HepG2 (cell line): ENCODE measurements at regions not wholly inside any gene's neighbourhood (a gene's known extent, or its start where the extent isn't known, plus 50 kb on each side); places are given as distances from the start of the nearest gene placed in this dataset.

Experiments
- ATAC-seq: fragments of 200-7000 bp; cut with Tn5 transposase; 3 replicates; pipeline ENCODE4 v1.9.1; 2020; ENCODE audit warnings: mild to moderate bottlenecking, moderate library complexity
- BruUV-seq: library from RNA; stranded (reverse); fragments of 400-500 nt; replicated peaks from 2 replicates; lab custom pipeline; 2021; lab: Mats Ljungman, UMichigan
- CTCF ChIA-PET: fragments of 300-600 bp; formaldehyde crosslinking; extraction: SDS; loops from one replicate; lab custom pipeline; 2021; ENCODE audit warnings: low total read pairs, inconsistent platforms, low intra/inter-chr PET ratio; lab: Yijun Ruan, JAX
- POLR2A ChIA-PET: fragments of 350-600 bp; sonication (Branson Sonifier 250); formaldehyde crosslinking; loops from one replicate; lab custom pipeline; 2020; ENCODE audit warnings: antibody characterized with exemption, inconsistent platforms; lab: Yijun Ruan, JAX
- DNase-seq: peaks from one replicate; pipeline ENCODE4 v3.0.0-alpha.2; 2015; ENCODE audit warnings: low spot score
- FAIRE-seq: peaks from 3 replicates; lab custom pipeline; 2011; peaks lifted over from hg19 to GRCh38; lab: Jason Lieb, UNC
- H2AFZ ChIP-seq: one replicate; pipeline ENCODE4 v1.6.1; 2011; ENCODE audit warnings: low read length, inconsistent platforms
- H3K27ac ChIP-seq: fragments of 300-600 bp; 3 replicates; pipeline ENCODE4 v1.8.0; 2011; ENCODE audit warnings: mixed run types, mild to moderate bottlenecking, mixed read lengths, low read length, inconsistent platforms; ENCODE audit not compliant: insufficient read depth; ENCODE audit errors: extremely low read length
- H3K27me3 ChIP-seq, 2 experiments: fragments of 200-600 bp in 1 of 2; 2 replicates in 1 of 2; 3 replicates in 1 of 2; pipeline versions ENCODE4 v1.6.0 to v1.8.0; 2011; ENCODE audit warnings: low read length in 2 of 2, mild to moderate bottlenecking in 2 of 2, moderate library complexity in 2 of 2, inconsistent platforms in 1 of 2; ENCODE audit not compliant: insufficient read depth in 2 of 2, control insufficient read depth in 1 of 2
- H3K36me3 ChIP-seq, 2 experiments: fragments of 200-600 bp in 1 of 2; replicated peaks in 1 of 2; 2 replicates in 1 of 2; 3 replicates in 1 of 2; pipeline versions ENCODE4 v1.5.1 to v1.8.0; 2011; ENCODE audit warnings: low read length in 2 of 2, inconsistent platforms in 1 of 2; ENCODE audit not compliant: insufficient read depth in 2 of 2, control insufficient read depth in 1 of 2
- H3K4me1 ChIP-seq: 2 replicates; pipeline ENCODE4 v1.5.1; 2012; ENCODE audit warnings: low read length, inconsistent platforms; ENCODE audit not compliant: insufficient read depth
- H3K4me2 ChIP-seq: 2 replicates; pipeline ENCODE4 v1.6.0; 2011; ENCODE audit warnings: low read depth, low read length, inconsistent platforms
- H3K4me3 ChIP-seq, 3 experiments: fragments of 200-600 bp in 1 of 3; sonication (generic), shearing (Covaris generic) in 1 of 3; replicated peaks in 1 of 3; 2 replicates each; pipeline ENCODE4 v1.5.1; 2011 to 2016; ENCODE audit warnings: low read length in 3 of 3, inconsistent platforms in 2 of 3, low read depth in 2 of 3, mild to moderate bottlenecking in 2 of 3, control low read depth in 1 of 3, mixed read lengths in 1 of 3; ENCODE audit not compliant: insufficient read depth in 1 of 3
- H3K79me2 ChIP-seq: one replicate; pipeline ENCODE4 v1.6.1; 2011; ENCODE audit warnings: low read length, inconsistent platforms; ENCODE audit not compliant: insufficient read depth
- H3K9ac ChIP-seq: 2 replicates; pipeline ENCODE4 v1.6.0; 2011; ENCODE audit warnings: mild to moderate bottlenecking, low read depth, low read length, inconsistent platforms; ENCODE audit not compliant: insufficient read depth
- H3K9me3 ChIP-seq: 2 replicates; pipeline ENCODE4 v1.5.1; 2012; ENCODE audit warnings: mild to moderate bottlenecking, low read length
- H4K20me1 ChIP-seq: 2 replicates; pipeline ENCODE4 v1.6.0; 2011; ENCODE audit warnings: inconsistent platforms, mild to moderate bottlenecking, low read length, moderate library complexity; ENCODE audit not compliant: insufficient read depth
- ARNTL ChIP-seq: sonication (generic); formaldehyde crosslinking; IDR thresholded peaks from 2 replicates; pipeline ENCODE4 v1.4.0; 2020; ENCODE audit warnings: mild to moderate bottlenecking, missing genetic modification reagents
- KLF11 ChIP-seq: IDR thresholded peaks from 2 replicates; pipeline ENCODE4 v1.6.1; 2016; ENCODE audit warnings: missing compliant biosample characterization
- NFE2L1 ChIP-seq: sonication (generic); formaldehyde crosslinking; IDR thresholded peaks from 2 replicates; pipeline ENCODE4 v1.4.0; 2020; ENCODE audit warnings: missing genetic modification reagents, mild to moderate bottlenecking, borderline replicate concordance
- PHF21A ChIP-seq: sonication (generic); formaldehyde crosslinking; IDR thresholded peaks from 2 replicates; pipeline ENCODE4 v1.5.0; 2020; ENCODE audit warnings: mild to moderate bottlenecking, missing genetic modification reagents
- SPEN ChIP-seq: sonication (generic); formaldehyde crosslinking; IDR thresholded peaks from 2 replicates; pipeline ENCODE4 v1.5.1; 2020; ENCODE audit warnings: low read depth, mild to moderate bottlenecking, missing genetic modification reagents
- ZFP90 ChIP-seq: sonication (generic); formaldehyde crosslinking; IDR thresholded peaks from 2 replicates; pipeline ENCODE4 v1.8.0; 2022; ENCODE audit warnings: missing genetic modification reagents, mild to moderate bottlenecking, inconsistent platforms, borderline replicate concordance
- ZNF230 ChIP-seq: sonication (generic); formaldehyde crosslinking; IDR thresholded peaks from 2 replicates; pipeline ENCODE4 v1.4.0; 2020; ENCODE audit warnings: mild to moderate bottlenecking, missing genetic modification reagents
- ZNF747 ChIP-seq: sonication (generic); formaldehyde crosslinking; IDR thresholded peaks from 2 replicates; pipeline ENCODE4 v1.8.1; 2023; ENCODE audit warnings: missing genetic modification reagents, mild to moderate bottlenecking, borderline replicate concordance
- WGBS: methylation state at CpG from one replicate; pipeline ENCODE4 v1.1.6; 2017; ENCODE audit warnings: low lambda C conversion rate; 5-methylcytosine and 5-hydroxymethylcytosine counted together
- in situ Hi-C: cut with HindIII; loops from 2 replicates; pipeline ENCODE4 v1.10.0; 2017; ENCODE audit warnings: low pct_unique_long_range_greater_than_20kb; ENCODE audit not compliant: extremely low pct_ligation_motif_present
- intact Hi-C: fragments of 100-400 bp; cut with micrococcal nuclease; formaldehyde crosslinking; loops from one replicate; pipeline ENCODE4 v1.10.0; 2022; ENCODE audit not compliant: unreplicated experiment
- TF ChIP-seq, protein P1 (sequence below): sonication (generic); formaldehyde crosslinking; IDR thresholded peaks from 2 replicates; pipeline ENCODE4 v1.4.0; 2020; ENCODE audit warnings: missing genetic modification reagents
- TF ChIP-seq, protein P2 (sequence below): sonication (generic); formaldehyde crosslinking; IDR thresholded peaks from 2 replicates; pipeline ENCODE4 v1.5.0; 2020; ENCODE audit warnings: missing genetic modification reagents
- TF ChIP-seq, protein P3 (sequence below): sonication (generic); formaldehyde crosslinking; IDR thresholded peaks from 2 replicates; pipeline ENCODE4 v1.8.0; 2022; ENCODE audit warnings: missing genetic modification reagents, mild to moderate bottlenecking, borderline replicate concordance
- TF ChIP-seq, protein P4 (sequence below): IDR thresholded peaks from 2 replicates; pipeline ENCODE4 v1.6.1; 2016; ENCODE audit warnings: low read depth, control low read depth

DNA sequence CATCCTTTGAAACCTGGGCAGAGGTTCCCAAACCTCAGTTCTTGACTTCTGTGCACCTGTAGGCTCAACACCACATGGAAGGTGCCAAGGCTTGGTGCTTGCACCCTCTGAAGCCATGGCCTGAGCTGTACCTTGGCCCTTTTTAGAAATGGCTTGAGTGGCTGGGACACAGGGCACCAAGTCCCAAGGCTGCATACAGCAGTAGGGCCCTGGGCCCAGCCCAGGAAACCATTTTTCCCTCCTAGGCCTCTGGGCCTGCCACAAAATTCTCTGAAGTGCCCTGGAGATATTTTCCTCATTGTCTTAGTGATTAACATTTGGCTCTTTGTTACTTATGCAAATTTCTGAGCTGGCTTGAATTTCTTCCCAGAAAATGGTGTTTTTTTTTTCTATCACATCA lies 65.6 kb upstream of the ACTRT2 start:
- ChIA-PET CTCF (no interaction called here), POLR2A (no interaction called here)
- ATAC-seq (no peak), FAIRE-seq (no peak), DNase-seq (no peak)
- no peak for TF ChIP-seq PHF21A (CRISPR knock-in tag)
- TF ChIP-seq, protein P1, sequence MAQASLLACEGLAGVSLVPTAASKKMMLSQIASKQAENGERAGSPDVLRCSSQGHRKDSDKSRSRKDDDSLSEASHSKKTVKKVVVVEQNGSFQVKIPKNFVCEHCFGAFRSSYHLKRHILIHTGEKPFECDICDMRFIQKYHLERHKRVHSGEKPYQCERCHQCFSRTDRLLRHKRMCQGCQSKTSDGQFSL (CRISPR knock-in tag) = no peak
- H4K20me1 ChIP-seq = no peaks in the 10 kb centered on the region
- H3K4me3 ChIP-seq = no peak overlapping the region
- intact Hi-C loops = no loop called here
- H3K27ac ChIP-seq = no peak overlapping the region
- H3K4me1 ChIP-seq = no peaks in the 10 kb centered on the region
- no peak overlapping the region for H3K9ac ChIP-seq
- no peak overlapping the region for H3K4me2 ChIP-seq
- H3K36me3 ChIP-seq = no peaks in the 10 kb centered on the region
- H3K79me2 ChIP-seq = no peaks in the 10 kb centered on the region
- H3K27me3 ChIP-seq = peaks cover 4 to 26% of the 10 kb centered on the region in 2 experiments; a peak in 3 of 5 replicates
- in situ Hi-C loops = no loop called here
- peaks cover 23% of the 10 kb centered on the region for H3K9me3 ChIP-seq
- H2AFZ ChIP-seq = no peak overlapping the region
- BruUV-seq = no TSS peak

DNA sequence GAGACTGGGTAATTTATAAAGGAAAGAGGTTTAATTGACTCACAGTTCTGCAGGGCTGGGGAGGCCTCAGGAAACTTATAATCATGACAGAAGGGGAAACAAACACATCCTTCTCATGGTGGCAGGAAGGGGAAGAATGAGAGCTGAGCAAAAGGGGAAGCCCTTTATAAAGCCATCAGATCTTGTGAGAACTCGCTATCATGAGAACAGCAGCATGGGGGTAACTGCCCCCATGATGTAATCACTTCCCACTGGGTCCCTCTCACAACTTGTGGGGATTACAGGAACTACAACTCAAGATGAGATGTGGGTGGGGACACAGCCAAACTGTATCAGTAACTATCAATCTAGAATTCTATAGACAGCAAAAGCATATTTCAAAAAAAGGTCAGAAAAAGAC lies 64.7 kb upstream of the ACTRT2 start:
- intact Hi-C loops (no loop called here), in situ Hi-C loops (no loop called here)
- no peaks in the 10 kb centered on the region for H3K4me1 ChIP-seq
- H3K27ac ChIP-seq = no peak overlapping the region
- no peak overlapping the region for H3K9ac ChIP-seq
- ChIA-PET CTCF (no interaction called here), POLR2A (no interaction called here)
- no peak overlapping the region for H2AFZ ChIP-seq
- H3K27me3 ChIP-seq = peaks cover 3 to 17% of the 10 kb centered on the region in 2 experiments; a peak in 3 of 5 replicates
- H3K9me3 ChIP-seq = peaks cover 23% of the 10 kb centered on the region
- ATAC-seq (no peak), FAIRE-seq (no peak), DNase-seq (no peak)
- no peaks in the 10 kb centered on the region for H3K36me3 ChIP-seq
- BruUV-seq = no TSS peak
- no peak overlapping the region for H3K4me2 ChIP-seq
- H3K79me2 ChIP-seq = no peaks in the 10 kb centered on the region
- no peaks in the 10 kb centered on the region for H4K20me1 ChIP-seq
- no peak overlapping the region for H3K4me3 ChIP-seq
- 0% methylated on average over 1 of the region's 1 CpG for WGBS
- no peak for TF ChIP-seq KLF11 (CRISPR knock-in tag)
- no peak for TF ChIP-seq ZFP90 (CRISPR knock-in tag)
- TF ChIP-seq SPEN (CRISPR knock-in tag) = no peak
- no peak for TF ChIP-seq ARNTL (CRISPR knock-in tag)
- TF ChIP-seq, protein P2, sequence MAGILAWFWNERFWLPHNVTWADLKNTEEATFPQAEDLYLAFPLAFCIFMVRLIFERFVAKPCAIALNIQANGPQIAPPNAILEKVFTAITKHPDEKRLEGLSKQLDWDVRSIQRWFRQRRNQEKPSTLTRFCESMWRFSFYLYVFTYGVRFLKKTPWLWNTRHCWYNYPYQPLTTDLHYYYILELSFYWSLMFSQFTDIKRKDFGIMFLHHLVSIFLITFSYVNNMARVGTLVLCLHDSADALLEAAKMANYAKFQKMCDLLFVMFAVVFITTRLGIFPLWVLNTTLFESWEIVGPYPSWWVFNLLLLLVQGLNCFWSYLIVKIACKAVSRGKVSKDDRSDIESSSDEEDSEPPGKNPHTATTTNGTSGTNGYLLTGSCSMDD (CRISPR knock-in tag) = no peak
- no peak for TF ChIP-seq NFE2L1
- TF ChIP-seq, protein P3, sequence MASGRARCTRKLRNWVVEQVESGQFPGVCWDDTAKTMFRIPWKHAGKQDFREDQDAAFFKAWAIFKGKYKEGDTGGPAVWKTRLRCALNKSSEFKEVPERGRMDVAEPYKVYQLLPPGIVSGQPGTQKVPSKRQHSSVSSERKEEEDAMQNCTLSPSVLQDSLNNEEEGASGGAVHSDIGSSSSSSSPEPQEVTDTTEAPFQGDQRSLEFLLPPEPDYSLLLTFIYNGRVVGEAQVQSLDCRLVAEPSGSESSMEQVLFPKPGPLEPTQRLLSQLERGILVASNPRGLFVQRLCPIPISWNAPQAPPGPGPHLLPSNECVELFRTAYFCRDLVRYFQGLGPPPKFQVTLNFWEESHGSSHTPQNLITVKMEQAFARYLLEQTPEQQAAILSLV (CRISPR knock-in tag) = no peak
- TF ChIP-seq, protein P4, sequence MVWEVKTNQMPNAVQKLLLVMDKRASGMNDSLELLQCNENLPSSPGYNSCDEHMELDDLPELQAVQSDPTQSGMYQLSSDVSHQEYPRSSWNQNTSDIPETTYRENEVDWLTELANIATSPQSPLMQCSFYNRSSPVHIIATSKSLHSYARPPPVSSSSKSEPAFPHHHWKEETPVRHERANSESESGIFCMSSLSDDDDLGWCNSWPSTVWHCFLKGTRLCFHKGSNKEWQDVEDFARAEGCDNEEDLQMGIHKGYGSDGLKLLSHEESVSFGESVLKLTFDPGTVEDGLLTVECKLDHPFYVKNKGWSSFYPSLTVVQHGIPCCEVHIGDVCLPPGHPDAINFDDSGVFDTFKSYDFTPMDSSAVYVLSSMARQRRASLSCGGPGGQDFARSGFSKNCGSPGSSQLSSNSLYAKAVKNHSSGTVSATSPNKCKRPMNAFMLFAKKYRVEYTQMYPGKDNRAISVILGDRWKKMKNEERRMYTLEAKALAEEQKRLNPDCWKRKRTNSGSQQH (CRISPR knock-in tag) = no peak
- TF ChIP-seq ZNF230 = no peak
- TF ChIP-seq ZNF747 = no peak
